CD4-positive, alpha-beta memory T cell (primary cell): ENCODE measurements at regions not wholly inside any gene's neighbourhood (a gene's known extent, or its start where the extent isn't known, plus 50 kb on each side); places are given as distances from the start of the nearest gene placed in this dataset.
"Not testable (repeated sequence)": the region's sequence is repeated elsewhere in the genome, so short reads cannot be mapped to it uniquely, and the experiment has no call there.

ENCODE experiments used
- CTCF ChIA-PET: fragments of 350-600 bp; sonication (Branson Sonifier 250); formaldehyde crosslinking; loops from one replicate; lab custom pipeline; 2021; ENCODE audit warnings: inconsistent platforms; ENCODE audit not compliant: partially characterized antibody; lab: Charles Lee
- POLR2A ChIA-PET: fragments of 350-600 bp; sonication (Branson Sonifier 250); formaldehyde crosslinking; loops from one replicate; lab custom pipeline; 2021; ENCODE audit not compliant: partially characterized antibody; lab: Charles Lee
- DNase-seq, 5 donors: peaks; one replicate each; pipeline versions ENCODE4 v3.0.0 to v3.0.0-alpha.2; 2020 to 2022; ENCODE audit warnings: mixed read lengths in 1 of 5
- H3K27ac ChIP-seq: one replicate; pipeline ENCODE4 v1.7.0; 2013; ENCODE audit warnings: low read depth, low read length
- H3K27me3 ChIP-seq: 2 replicates; pipeline ENCODE4 v1.7.0; 2013; ENCODE audit warnings: mild to moderate bottlenecking, low read length, moderate library complexity; ENCODE audit not compliant: insufficient read depth
- H3K36me3 ChIP-seq: 2 replicates; pipeline ENCODE4 v1.7.0; 2013; ENCODE audit warnings: mild to moderate bottlenecking, low read length, moderate library complexity; ENCODE audit not compliant: insufficient read depth
- H3K4me1 ChIP-seq: 2 replicates; pipeline ENCODE4 v1.7.0; 2013; ENCODE audit warnings: mild to moderate bottlenecking, low read length, moderate library complexity; ENCODE audit not compliant: insufficient read depth
- H3K4me3 ChIP-seq, 2 donors: one replicate each; pipeline ENCODE4 v1.7.0; 2013; ENCODE audit warnings: low read length in 2 of 2, mild to moderate bottlenecking in 1 of 2
- H3K9me3 ChIP-seq, 2 donors: one replicate each; pipeline ENCODE4 v1.7.0; 2013; ENCODE audit warnings: low read length in 2 of 2, control low read depth in 1 of 2; ENCODE audit not compliant: control insufficient read depth in 1 of 2
- H3K27ac Mint-ChIP-seq, 7 donors: one replicate each; pipeline ENCODE4 v1.8.0; 2020 to 2021; ENCODE audit warnings: mixed read lengths in 7 of 7, mild to moderate bottlenecking in 6 of 7, inconsistent platforms in 3 of 7, moderate library complexity in 3 of 7
- H3K27me3 Mint-ChIP-seq, 2 donors: one replicate each; pipeline ENCODE4 v1.8.0; 2020 to 2021; ENCODE audit warnings: mixed read lengths in 2 of 2
- H3K36me3 Mint-ChIP-seq, 2 donors: one replicate each; pipeline ENCODE4 v1.8.0; 2020 to 2021; ENCODE audit warnings: mixed read lengths in 2 of 2, inconsistent platforms in 1 of 2, mild to moderate bottlenecking in 1 of 2
- H3K4me1 Mint-ChIP-seq, 4 donors: one replicate each; pipeline ENCODE4 v1.8.0; 2020 to 2021; ENCODE audit warnings: mixed read lengths in 4 of 4, mild to moderate bottlenecking in 1 of 4
- H3K4me3 Mint-ChIP-seq, 8 donors: one replicate each; pipeline ENCODE4 v1.8.0; 2020 to 2021; ENCODE audit warnings: mixed read lengths in 8 of 8, mild to moderate bottlenecking in 7 of 8, moderate library complexity in 6 of 8, inconsistent platforms in 3 of 8
- H3K9me3 Mint-ChIP-seq, 8 donors: one replicate each; pipeline ENCODE4 v1.8.0; 2020 to 2021; ENCODE audit warnings: mixed read lengths in 8 of 8, mild to moderate bottlenecking in 5 of 8, inconsistent platforms in 3 of 8, moderate library complexity in 1 of 8
- intact Hi-C: fragments of 100-400 bp; cut with micrococcal nuclease; formaldehyde crosslinking; loops from one replicate; pipeline ENCODE4 v1.15.1; 2023

- Histone ChIP-seq H3K9me3 (no peaks in the 10 kb centered on the region), H3K27ac (no peak overlapping the region), H3K4me3 (no peak overlapping the region), H3K36me3 (no peaks in the 10 kb centered on the region), H3K4me1 (no peaks in the 10 kb centered on the region), H3K27me3 (no peaks in the 10 kb centered on the region)
- Mint-ChIP-seq H3K27ac (no peak overlapping the region), H3K4me3 (no peak overlapping the region), H3K36me3 (no peaks in the 10 kb centered on the region), H3K4me1 (no peaks in the 10 kb centered on the region), H3K9me3 (peaks cover 0 to 3% (median 0%) of the 10 kb centered on the region in 8 donors), H3K27me3 (no peaks in the 10 kb centered on the region)
- POLR2A ChIA-PET = no interaction called here
- DNase-seq = no peak
- intact Hi-C loops = no loop called here
- CTCF ChIA-PET = no interaction called here
Measured at GRCh38 chr6:74603322-74604076, 602.4 kb downstream of the COL12A1 start.

DNA sequence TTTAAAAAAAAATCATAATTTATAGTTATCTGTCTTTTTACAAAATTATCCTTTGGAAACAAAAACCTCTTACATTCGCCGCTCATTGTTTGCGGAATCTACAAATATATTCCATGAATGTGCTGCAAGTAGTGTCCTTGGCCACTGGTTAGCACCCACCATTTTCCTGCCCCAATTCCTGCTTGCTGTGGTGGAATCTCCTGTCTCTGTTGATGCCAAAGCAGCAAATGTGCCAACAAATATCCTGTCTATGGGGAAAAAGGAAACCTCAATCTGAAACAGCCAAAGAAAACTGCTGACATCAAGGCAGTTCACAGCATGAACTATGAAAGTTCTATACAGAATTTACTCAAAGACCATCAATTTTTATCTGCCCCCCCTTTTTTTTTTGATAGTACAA is 603.6 kb downstream of the COL12A1 start:
- DNase-seq = no peak

DNA sequence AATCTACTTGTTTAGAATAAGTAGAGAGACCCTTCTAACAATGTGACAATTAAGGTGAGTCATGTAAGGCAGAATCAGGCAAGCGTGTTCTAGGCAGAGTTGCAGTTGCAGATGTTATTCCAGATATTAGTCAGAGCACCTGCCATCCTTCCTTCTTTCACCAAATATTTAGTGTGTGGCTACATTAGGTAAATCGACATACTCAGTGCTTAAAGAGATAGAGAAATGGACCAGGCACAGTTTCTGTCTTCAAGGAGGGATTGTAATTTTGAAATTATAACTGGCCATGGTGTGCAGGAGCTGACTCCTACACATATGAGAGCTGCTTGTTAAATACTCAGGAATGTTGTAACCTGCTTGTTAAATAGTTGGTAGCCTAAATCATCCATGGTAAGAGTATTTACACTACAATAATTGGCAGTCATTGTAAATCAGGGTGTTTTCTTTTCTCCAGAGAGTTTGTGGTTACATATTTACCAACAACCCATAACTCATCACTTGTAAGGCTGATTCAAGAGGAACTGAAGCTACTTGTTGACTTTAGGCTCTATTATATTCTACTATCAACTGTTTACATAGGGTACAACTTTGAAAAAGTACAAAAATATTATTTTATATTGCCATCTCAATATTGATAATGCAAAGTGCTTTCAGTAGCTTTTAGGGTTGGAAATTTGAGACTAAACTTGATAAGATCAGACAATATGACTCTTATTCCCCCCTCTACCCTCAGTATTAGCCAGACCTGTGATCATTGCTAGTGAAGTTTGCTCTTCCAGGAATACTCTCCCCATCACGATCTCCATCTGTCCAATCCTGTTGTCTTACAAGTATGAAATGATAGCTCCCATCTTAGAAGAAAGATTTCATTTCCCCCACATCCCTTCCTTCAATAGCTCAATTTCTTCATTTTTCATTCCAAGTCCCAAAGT is 607.1 kb downstream of the COL12A1 start:
- H3K27ac ChIP-seq = no peak overlapping the region
- DNase-seq = no peak
- intact Hi-C loops = no loop called here

More for the DNA sequence above, 603.6 kb downstream of the COL12A1 start:
- Mint-ChIP-seq H3K27ac (no peak overlapping the region), H3K4me3 (no peak overlapping the region), H3K4me1 (no peaks in the 10 kb centered on the region), H3K27me3 (no peaks in the 10 kb centered on the region), H3K36me3 (no peaks in the 10 kb centered on the region), H3K9me3 (peaks cover 0 to 3% (median 0%) of the 10 kb centered on the region in 8 donors)
- no peak overlapping the region for H3K27ac ChIP-seq
- intact Hi-C loops = no loop called here
- H3K27me3 ChIP-seq = no peaks in the 10 kb centered on the region
- H3K9me3 ChIP-seq = no peaks in the 10 kb centered on the region
- H3K4me3 ChIP-seq = no peak overlapping the region
- ChIA-PET CTCF (no interaction called here), POLR2A (no interaction called here)
- no peaks in the 10 kb centered on the region for H3K36me3 ChIP-seq
- no peaks in the 10 kb centered on the region for H3K4me1 ChIP-seq

GRCh38 chr6:74597840-74598239 is 608.0 kb downstream of the COL12A1 start:
- no peaks in the 10 kb centered on the region for H3K9me3 ChIP-seq
- H3K4me1 ChIP-seq = no peaks in the 10 kb centered on the region
- no peaks in the 10 kb centered on the region for H3K27me3 ChIP-seq
- peaks cover 0 to 3% (median 1%) of the 10 kb centered on the region in 8 donors for H3K9me3 Mint-ChIP-seq
- no peak overlapping the region for H3K4me3 ChIP-seq
- no peaks in the 10 kb centered on the region for H3K36me3 Mint-ChIP-seq
- no peak overlapping the region for H3K27ac ChIP-seq
- H3K4me1 Mint-ChIP-seq = no peaks in the 10 kb centered on the region
- ChIA-PET CTCF (no interaction called here), POLR2A (no interaction called here)
- intact Hi-C loops = no loop called here
- no peak overlapping the region for H3K4me3 Mint-ChIP-seq
- no peaks in the 10 kb centered on the region for H3K27me3 Mint-ChIP-seq
- H3K27ac Mint-ChIP-seq = no peak overlapping the region
- DNase-seq = no peak
- H3K36me3 ChIP-seq = no peaks in the 10 kb centered on the region

More for the DNA sequence above, 607.1 kb downstream of the COL12A1 start:
- no peaks in the 10 kb centered on the region for H3K4me1 ChIP-seq
- H3K27me3 ChIP-seq = no peaks in the 10 kb centered on the region
- Mint-ChIP-seq H3K4me1 (no peaks in the 10 kb centered on the region), H3K36me3 (no peaks in the 10 kb centered on the region), H3K4me3 (no peak overlapping the region), H3K27ac (no peak overlapping the region), H3K9me3 (peaks cover 0 to 3% (median 0%) of the 10 kb centered on the region in 8 donors), H3K27me3 (no peaks in the 10 kb centered on the region)
- no peak overlapping the region for H3K4me3 ChIP-seq
- H3K9me3 ChIP-seq = no peaks in the 10 kb centered on the region
- ChIA-PET CTCF (no interaction called here), POLR2A (no interaction called here)
- no peaks in the 10 kb centered on the region for H3K36me3 ChIP-seq

DNA sequence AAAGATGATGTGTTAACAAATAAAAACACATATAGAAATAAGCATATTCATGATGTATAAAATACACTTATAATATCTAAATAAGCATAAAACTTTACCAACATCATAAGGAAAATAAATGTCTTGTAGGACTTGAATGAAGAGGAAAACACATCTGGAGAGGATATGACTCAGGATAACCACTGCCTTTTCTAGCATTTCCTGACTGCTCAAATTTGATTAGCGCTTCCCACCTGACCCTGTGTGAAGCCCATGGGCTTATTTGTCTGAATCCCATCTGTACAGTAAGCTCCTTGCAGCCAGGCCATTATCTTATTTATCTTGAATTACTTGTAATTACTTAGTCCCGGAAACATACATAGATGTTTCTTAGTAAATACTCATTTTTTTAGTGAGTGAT is 608.6 kb downstream of the COL12A1 start:
- Histone ChIP-seq H3K9me3 (no peaks in the 10 kb centered on the region), H3K27me3 (no peaks in the 10 kb centered on the region), H3K27ac (no peak overlapping the region), H3K4me1 (no peaks in the 10 kb centered on the region), H3K4me3 (no peak overlapping the region), H3K36me3 (no peaks in the 10 kb centered on the region)
- CTCF ChIA-PET = no interaction called here
- Mint-ChIP-seq H3K9me3 (peaks cover 0 to 3% (median 3%) of the 10 kb centered on the region in 8 donors), H3K27me3 (no peaks in the 10 kb centered on the region), H3K27ac (no peak overlapping the region), H3K4me3 (no peak overlapping the region), H3K4me1 (no peaks in the 10 kb centered on the region), H3K36me3 (no peaks in the 10 kb centered on the region)
- POLR2A ChIA-PET = no interaction called here
- intact Hi-C loops = no loop called here
- no peak for DNase-seq

GRCh38 chr6:74596588-74596987 is 609.3 kb downstream of the COL12A1 start:
- intact Hi-C loops = no loop called here
- Histone ChIP-seq H3K27me3 (no peaks in the 10 kb centered on the region), H3K4me3 (no peak overlapping the region), H3K4me1 (no peaks in the 10 kb centered on the region), H3K36me3 (no peaks in the 10 kb centered on the region), H3K27ac (no peak overlapping the region), H3K9me3 (no peaks in the 10 kb centered on the region)
- Mint-ChIP-seq H3K27me3 (no peaks in the 10 kb centered on the region), H3K27ac (no peak overlapping the region), H3K4me1 (no peaks in the 10 kb centered on the region), H3K4me3 (no peak overlapping the region), H3K36me3 (no peaks in the 10 kb centered on the region), H3K9me3 (peaks cover 0 to 4% (median 3%) of the 10 kb centered on the region in 8 donors)
- no peak for DNase-seq
- POLR2A ChIA-PET = no interaction called here
- CTCF ChIA-PET = no interaction called here

GRCh38 chr6:74594350-74594749 is 611.5 kb downstream of the COL12A1 start:
- H3K36me3 Mint-ChIP-seq, intact Hi-C loops, POLR2A ChIA-PET, H3K4me1 Mint-ChIP-seq, H3K4me3 Mint-ChIP-seq, H3K4me3 ChIP-seq, H3K9me3 Mint-ChIP-seq, H3K9me3 ChIP-seq, H3K27ac Mint-ChIP-seq, H3K4me1 ChIP-seq, H3K36me3 ChIP-seq, H3K27me3 ChIP-seq, H3K27ac ChIP-seq, H3K27me3 Mint-ChIP-seq, CTCF ChIA-PET, DNase-seq: not testable (repeated sequence)
